Activated effector memory CD4-positive, alpha-beta T cell treated with anti-CD3 and anti-CD28 coated beads, Interleukin-2, amount 50 U/mL, for 16 hours (primary cell): ENCODE measurements at regions not wholly inside any gene's neighbourhood (a gene's known extent, or its start where the extent isn't known, plus 50 kb on each side); places are given as distances from the start of the nearest gene placed in this dataset.

Experiments
- DNase-seq: peaks from one replicate; pipeline ENCODE4 v3.0.0-alpha.2; 2020

DNA sequence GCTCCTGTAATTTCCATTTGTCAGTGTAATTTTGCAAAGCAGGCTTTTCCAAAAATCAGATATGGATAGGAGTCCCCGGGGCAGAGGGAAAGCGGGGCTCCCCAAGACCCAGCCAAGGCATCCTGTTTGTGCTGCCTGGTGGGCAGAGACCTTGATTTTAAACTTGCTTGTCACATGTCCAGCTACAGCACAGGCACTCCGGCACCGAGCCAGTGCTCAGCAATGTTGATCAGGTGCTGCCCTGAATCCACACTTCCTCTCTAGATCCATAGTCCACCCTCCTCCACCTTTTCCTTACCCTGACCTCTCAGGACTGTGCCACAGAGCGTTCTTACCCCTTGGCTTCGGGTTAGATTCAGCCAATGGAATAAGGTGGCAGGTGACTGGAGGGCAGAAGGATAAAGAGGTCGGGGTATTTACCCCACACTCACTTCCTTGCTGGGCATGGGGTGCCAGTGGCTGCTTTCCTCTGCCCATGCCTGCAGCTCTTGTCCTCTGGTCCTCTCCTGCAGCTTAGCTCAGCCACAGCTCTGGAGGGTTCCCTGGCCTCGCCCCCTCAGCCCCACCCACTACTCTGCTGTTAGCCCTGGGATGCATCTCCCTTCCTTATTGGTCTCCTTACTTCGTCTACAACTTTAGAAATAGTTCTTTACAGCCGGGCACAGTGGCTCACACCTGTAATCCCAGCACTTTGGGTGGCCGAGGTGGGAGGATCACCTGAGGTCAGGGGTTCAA lies 80.1 kb downstream of the IRF2BPL start:
- no peak for DNase-seq

DNA sequence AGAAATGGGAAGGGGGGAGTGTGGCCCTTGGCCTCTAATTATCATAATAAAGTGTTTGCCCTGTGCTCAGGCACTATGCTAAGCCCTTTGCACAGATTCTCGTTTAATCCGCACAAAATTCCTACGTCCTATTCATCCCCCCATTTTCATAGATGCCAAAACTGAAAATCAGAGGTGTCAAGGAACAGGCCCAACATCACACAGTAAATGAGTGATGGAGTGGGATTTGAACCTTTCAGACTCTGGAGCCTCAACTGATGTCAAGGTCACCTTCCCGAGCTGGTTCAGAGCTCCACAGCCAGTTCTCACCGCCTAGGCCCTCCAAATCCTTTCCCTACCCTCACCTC lies 80.7 kb downstream of the IRF2BPL start:
- no peak for DNase-seq

DNA sequence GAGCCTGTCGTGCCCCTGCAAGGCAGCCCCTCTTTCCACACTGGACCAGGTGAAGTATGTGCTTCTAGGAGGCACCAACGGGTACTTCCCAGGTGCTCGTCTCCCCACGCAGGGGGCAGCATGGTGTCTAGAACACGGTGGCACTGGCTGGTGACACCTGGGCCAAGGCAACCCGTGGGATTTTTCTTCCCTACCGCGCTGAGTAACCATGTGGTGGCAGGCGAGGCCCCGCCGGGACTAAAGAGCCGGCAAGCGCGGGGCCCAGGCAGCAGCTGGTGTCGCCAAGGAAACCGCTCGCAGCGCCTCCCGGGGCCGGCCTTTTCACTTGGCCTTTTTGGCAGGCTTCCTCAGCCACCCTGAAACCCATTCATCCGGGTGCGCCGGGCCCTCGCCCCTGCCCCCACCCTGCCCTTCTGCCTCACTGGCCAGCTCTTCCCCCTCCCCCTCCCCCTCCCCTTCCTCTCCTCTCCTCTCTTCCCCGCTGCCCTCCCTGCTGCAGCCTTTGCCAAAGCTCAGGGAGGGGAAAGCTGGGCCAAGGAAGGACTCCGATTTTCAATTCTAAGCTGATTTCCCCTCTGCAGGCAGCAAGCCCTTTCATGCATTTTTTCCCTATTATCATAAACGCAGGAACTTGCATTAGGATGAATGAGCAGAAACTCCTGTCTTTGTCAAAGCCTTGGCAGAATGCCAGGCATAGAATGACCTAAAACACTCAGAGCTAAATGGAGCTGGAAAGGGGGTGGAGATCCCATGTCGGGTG lies 81.2 kb downstream of the IRF2BPL start:
- peak; percentile 91 for DNase-seq

DNA sequence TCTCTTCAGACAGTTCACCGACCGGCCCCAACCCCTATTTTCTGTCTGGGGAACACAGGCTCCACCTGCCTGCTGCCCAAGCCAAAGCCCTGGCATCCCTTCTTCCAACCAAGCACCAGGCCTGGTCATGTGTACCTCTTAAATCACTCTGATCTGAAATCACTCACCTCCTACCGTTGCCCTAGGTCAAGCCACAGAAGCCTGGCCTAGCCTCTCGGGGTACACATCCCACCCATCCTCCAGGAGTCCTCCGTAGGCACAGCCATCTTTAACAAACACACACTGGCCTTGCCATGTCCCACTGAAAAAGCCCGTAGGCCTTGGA lies 81.8 kb downstream of the IRF2BPL start:
- no peak for DNase-seq

DNA sequence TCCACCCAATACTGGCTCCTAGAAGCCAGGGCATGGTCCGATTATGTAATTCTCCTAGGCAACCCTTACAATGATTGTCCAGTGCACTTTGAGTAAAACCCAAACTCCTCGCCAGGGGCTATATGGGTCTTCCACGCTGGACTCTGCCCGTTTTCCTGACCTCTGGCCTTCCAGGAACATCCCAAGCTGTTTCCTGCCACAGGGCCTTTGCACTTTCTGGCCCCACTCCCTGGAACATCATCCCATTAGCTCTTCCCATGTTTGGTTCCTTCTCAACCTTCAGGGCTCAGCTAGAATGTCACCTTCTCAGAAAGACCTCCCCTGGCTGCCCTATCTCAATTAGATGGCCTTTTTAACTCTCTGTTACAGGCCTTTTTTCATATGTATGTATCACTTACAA lies 85.4 kb downstream of the IRF2BPL start:
- DNase-seq, result no peak

DNA sequence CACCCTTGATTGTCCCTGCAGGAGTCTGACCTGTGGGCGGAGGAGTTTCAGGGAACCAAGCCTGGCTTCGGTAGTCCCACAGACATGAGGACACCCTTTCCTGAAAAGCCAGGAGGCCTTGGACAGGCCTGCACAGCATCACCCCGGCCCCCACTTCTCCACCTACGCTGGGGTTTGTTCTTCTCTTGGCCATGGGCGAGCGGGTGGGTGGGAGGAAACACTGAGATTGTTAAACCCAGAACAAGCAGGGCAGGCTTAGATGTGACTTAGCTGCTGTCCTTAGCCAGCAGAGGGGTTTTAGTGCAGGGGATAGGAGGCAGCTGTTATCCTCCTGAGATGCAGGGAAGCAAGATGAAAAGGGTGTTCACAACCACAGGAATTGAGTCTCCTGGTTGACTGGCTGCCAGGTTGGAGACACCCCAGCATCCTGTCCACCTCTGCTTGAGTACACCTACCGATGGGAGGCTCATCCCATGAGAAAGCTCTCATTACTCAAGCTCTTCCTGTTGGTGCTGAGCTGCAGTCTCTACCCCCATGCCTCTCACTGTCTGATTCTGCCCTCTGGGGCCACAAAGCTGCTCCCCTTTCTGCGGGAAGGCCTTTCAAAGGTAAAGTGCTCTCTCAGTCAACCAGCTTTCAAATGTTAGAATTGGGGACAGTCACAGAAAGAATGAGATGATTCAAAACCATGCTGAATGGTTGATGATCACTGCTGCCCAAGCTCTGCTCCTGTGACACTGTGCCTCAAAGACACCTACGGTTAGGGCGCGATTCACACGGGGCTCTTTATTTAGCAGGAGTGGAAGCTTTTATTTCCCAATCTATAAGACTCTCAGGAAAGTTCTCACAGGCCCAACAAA lies 86.3 kb downstream of the IRF2BPL start:
- no peak for DNase-seq

DNA sequence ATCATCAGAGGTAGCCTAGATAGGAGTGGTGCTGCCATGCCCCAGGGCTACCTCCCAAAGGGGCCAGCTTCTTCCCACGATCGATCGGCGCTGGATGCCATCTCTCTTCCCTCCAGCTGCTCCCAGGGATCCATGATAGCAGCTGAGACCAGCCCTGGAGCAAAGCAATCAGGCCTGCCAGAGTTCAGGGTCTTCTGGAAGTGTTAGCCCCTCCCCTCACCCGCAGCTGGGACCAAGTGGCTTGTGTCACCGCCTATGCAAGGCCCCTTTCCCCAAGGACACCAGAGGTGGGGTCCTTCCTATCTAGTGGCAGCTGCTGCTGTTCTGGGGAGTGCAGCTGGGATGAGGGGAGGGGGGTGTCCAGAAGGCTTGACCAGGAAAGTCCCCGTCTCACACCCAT lies 87.0 kb downstream of the IRF2BPL start:
- no peak for DNase-seq

DNA sequence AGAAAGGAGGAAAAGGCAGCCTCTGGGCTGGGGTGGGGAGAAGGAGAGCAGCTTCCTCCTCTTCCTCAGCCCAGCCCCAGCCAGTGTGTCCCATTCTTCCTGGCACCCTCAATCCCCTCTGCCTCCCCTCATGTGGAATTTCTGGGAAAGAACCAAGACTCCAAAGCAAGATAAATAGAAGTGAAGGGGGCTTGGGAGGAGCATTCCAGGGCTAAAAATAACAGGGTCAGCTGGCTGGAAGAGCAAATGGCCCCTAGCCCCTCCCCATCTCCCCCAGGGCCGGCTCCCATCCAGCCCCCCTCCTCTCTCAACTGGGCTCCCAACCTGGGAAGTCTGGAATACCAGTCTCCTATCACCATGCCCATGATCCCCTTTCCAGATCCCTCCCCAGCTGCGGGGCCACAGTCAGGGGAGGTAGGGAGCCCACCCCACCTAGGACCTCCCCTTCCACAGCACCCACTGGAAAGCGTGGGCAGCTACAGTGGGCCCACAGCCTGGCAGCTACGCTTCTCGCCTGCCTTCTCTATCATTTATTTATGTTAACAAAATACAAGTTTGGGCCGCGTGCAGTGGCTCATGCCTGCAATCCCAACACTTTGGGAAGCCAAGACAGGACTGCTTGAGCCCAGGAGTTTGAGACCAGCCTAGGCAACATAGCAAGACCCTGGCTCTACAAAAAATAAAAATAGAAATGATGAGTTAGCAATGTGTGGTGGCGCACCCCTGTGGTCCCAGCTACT lies 88.3 kb downstream of the IRF2BPL start:
- no peak for DNase-seq

DNA sequence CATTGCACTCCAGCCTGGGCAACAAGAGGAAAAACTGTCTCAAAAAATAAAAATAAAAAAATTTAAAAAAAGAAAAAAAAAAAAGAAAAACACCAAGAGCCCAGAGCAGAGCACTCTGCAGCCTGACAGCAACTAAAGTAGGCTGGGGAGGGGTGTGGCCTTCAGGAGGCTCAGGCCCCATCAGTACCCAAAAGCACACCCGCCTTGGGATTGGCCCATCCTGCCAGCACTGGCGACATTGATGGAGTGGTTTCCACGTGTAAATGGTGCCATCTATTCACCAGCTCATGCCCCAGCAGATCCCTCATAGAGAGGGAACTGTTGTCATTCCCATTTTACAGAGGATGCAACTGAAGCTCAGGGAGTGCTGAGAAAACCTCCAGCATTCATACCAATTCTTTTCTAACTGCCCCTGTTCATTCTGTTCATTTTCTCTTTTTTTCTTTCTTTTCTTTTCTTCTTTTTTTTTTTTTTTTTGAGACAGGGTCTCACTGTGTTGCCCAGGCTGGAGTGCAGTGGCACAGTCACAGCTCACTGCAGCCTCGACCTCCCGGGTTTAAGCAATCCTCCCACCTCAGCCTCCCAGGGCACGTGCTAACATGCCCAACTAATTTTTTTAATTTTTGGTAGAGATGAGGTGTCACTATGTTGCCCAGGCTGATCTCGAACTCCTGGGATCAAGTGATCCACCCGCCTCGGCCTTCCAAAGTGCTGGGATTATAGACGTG lies 89.3 kb downstream of the IRF2BPL start:
- DNase-seq, result no peak

DNA sequence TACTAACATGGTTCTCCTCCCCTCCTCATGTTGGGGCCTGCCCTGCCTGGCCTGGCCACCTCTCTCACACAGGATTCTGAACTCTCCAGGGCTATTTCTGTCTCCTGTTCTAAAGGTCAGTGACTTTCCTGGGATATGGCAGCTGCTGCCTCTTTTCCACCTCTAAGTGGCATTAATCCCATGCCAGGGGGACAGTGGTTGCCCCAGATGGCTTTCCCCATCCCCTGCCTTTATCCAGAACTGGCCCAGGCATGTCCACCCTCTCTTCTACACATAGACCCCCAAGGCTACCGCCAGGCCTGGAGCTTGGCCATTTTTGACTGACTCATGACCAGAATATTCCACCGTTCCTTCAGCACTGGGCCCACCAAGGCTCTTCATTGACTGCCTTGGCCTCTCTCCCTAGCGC lies 90.4 kb downstream of the IRF2BPL start:
- DNase-seq, result no peak

DNA sequence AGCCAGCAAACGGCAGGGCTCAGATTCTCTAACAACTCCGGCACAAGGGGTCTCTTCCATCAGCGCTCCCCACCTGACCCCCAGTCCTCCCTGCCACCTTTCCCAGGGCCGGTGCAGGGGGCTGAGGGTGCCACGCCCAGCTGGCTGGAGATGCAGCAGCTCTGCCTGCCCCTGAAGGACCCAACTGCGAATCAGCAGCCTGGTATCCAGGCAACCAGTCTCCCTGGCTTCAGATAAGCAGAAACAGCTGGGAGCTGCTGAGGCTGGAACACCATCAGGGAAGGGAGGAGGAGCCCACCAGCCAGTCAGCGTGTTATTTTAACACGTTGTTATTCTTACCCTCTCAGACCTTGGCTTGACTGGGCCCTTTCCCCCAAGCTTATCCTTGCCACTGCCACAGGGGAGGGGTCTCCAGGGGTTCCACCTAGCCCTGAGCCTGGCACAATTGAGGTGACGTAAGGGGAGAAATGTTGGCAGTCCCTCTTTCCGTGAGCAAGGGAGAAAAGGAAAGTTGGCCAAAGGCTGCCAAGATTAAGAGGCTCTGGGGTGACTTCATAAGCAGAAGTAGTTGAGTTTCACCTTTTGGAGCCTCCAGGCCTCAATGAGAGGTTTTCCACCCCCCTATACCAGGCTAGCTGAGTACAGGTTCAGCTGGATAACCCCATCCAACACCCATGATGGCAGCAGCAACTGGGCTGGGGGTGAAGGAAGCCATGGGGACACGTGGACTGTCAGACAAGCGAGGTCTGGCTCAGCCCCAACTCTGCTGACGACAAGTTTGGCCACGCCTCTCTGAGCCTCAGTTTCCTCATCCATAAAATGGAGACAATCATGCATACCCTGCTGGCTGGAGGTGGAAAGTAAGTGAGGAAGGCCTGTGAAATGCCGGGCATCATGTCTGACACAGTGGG lies 91.1 kb downstream of the IRF2BPL start:
- no peak for DNase-seq

DNA sequence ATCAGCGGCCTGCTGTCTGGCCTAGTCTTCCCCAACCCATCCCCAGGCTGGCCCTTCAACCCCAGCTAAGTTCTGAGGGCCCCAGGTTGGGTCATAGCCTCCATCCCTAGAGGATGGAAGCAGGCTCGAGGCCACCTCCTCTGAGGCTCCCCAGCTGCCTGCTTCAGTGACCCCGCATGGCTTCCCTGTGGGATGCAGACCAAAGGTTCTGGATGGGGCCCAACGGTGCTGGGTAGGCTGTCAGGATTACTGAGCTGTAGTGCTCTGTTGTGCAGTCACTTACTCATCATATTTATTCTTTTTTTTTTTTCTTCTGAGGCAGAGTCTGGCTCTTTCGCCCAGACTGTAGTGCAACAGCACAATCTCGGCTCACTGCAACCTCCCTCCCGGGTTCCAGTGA lies 92.0 kb downstream of the IRF2BPL start:
- no peak for DNase-seq

DNA sequence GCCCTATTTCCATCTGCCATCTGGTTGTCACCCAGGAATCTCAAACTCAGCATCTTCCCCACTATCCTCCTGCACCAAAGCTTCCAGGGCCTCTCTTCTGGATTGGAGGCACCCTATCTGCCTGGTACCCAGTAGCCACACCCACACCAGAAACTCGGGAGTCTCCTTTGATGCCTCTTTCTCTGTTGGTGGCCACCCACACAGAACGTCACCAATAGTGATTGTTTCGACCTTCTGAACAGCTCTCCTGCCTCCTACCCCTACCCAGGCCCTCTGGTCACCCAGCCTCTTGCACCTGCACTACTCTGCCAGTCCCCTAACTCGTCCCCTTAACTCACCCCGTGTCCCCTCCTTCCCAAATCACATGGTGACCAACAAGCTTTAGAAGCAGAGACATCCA lies 95.0 kb downstream of the IRF2BPL start:
- no peak for DNase-seq

DNA sequence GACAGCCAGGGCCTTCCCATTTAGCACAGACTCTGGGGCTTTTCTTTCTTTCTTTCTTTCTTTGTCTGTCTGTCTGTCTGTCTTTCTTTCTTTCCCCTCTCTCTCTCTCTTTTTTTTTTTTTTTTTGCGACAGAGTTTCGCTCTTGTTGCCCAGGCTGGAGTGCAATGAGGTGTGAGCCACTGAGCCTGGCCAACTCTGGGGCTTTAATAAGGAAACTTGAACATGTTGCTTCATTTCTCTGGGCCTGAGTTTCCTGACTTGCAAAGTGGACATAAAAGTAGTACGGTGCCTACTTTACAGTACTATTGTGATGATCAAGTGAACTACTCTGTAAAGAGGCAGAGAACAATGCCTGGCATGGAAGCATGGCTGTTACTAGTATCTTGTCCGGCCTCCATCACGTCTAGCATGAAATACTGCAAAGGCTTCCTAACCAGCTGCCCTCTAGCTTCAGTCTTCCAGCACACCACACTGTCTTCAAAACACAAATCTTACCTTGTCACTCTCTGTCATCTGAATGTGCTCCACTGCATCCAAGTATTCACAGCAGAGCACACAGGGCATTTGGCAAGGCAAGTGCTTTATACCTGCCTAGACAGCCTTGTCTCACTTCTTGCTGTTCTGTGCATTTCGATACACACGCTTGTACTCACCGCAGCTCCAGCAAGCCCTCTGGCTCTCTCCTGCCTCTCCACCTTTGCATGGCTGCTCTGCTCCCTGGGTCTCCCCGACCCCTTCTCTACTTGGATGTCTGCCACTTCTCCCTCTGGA lies 96.7 kb downstream of the IRF2BPL start:
- DNase-seq, result no peak

DNA sequence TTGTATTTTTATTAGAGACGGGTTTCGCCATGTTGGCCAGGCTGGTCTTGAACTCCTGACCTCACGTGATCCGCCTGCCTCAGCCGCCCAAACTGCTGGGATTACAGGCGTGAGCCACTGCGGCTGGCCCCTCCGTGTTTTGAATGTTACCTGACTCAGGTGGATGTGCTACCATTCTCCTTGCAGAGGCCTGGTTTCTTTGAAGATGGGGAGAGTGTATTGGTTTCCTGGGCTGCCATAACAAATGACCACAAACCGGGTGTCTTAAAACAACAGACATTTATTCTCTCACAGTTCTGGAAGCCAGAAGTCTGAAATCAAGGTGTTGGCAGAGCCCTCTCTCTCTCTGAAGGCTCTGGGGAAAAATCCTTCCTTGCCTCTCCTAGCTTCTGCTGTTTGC lies 98.0 kb downstream of the IRF2BPL start:
- no peak for DNase-seq

DNA sequence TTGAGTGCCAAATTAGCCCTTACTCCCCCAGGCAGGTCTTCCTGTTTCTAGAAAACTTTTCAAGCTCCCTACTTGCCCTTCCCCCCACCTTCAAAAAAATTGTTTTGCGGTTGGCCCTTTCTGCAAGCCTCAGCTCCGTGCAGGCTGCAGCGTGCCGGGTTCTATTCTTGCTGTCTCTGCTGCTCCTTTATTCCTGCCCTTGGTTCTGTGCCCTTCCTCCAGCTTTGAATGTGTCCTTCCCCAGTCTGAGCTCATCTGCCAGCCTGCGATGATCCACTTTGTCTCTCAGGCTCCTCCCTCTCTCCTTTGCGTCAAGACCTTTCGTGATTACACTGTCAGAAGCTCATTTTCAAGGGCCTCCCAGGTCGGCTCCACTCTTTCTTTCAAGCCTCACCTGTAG lies 98.6 kb downstream of the IRF2BPL start:
- peak; percentile 80 for DNase-seq

DNA sequence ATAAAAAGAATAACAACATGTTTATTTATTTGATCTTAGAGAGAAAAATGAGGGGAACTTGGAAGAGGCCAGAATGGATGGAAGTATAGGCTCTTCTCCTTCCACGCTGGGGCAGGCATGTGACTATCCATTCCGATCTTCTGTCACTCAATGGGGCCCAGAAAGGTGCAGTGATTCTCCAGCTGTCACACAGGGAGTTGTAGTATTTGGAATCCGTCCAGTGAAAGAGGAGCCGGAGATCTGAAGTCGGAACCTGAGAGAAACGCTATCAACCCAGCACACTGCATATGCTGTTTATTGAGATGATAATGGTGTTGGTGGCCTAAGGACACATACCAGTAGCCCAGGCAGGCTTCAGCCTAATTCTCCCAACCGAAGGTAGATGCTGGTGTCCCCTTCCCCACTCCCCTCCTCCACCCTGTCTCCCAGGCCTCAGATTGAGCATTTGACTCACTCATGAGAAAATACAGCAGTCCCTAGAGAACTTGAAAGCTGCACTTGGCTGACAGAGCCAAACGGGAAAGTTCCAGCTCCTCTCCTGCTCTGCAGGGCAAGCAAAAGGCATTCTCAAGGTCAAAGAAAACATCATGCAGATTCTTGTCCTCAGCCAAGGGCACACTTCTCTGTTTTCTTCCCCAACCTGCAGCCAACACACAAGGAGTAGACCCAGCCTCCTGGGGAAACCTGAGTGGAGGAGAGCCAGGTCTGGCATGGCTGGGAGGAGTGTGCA lies 100.4 kb downstream of the IRF2BPL start:
- no peak for DNase-seq

DNA sequence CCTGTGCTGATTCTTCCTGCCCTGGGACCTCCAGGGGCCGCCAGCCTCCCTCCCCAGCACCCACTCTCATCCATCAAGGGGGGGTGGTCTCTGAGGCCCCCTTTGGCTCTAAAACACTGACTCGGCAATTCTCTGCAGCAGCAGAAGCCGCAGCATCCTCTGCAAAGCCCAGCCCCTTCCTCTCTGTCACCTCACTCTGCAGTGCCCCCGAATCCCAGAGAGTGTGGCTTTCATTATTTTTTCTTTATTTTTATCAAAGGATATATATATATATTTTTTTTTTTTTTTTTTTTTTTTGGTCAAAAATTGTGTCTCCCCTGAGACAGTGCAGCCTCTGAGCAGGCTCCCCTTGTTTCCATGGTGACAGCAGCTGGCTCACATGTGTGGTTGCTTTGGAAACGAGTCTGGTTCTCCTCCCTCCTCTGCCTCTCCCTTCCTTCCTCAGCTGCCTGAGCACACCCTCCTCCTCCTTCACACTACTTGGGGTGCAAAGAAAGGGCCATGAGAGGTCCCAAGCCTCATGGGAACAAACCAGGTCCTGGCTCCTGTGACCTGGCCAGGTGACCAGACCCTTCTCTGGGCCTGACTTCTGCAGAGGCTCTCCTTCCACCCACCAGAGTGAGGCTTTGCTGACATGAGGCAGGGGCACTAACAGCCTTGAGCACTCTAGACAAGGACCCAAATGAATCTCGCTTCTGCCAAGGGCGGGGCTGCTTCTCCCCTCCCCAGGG lies 100.5 kb downstream of the LRRC74A start:
- peak; percentile 86 for DNase-seq

DNA sequence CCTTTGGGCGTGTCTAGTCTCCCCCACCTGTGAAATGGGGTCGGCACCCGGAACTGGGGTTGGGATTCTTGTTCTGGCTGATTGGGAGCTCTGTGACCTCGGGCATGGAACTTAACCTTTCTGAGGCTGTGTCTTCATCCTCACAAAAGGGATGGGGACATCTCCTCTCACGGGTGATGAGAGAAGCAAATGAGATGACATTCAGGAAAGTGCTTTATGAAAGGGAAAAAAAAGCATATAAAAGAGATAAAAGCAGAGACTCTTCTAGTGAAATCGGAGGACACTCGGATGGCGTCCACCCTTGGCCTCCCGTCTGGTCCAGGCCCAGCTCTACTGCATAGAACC lies 98.9 kb downstream of the LRRC74A start:
- no peak for DNase-seq
